ENCODE measurements at regions not wholly inside any gene's neighbourhood (a gene's known extent, or its start where the extent isn't known, plus 50 kb on each side); places are given as distances from the start of the nearest gene placed in this dataset.
A peak's percentile ranks its signal among the peaks of the same experiment; 100 is the strongest.

DNA sequence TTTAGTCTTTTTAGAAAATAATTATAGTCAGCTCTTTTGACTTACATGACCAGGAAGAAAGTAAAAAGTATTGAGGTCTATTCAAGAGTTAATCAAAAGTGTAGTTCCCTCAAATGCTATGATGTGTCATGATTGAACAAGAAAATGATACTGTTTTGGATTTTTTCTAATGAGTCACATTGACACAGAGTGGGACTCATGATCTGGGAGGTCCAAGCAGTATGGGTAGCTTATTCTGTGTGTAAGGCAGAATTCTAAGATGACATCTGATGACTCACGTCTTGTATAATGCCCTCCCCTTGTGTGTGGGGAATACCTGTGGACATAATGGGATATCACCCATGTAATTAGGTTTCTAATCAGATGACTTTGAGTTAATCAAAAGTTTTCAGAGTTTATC, 178.1 kb upstream of the DDHD1 start:
- no peak for DNase-seq
- no peaks in the 10 kb centered on the region for H3K36me3 ChIP-seq

DNA sequence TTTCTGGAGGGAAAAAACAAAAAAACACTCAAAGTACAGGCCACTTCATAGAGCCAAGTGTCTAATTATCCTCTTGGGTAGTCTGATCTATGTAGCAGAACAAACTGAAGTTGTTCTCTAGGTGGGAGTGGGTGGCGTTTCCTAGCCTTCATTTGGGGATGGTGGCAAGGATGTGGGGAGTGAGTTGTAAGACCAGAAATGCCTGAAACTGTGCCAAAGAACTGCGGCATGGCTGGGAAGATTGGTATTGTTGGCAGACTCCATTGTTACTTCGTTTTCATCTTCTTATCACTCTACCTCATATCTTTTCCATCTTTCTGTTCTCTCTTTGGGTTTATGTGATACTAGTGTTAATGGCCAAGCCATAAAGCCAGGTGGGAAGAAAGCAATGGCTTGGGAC, 177.3 kb upstream of the DDHD1 start:
- no peaks in the 10 kb centered on the region for H3K27me3 ChIP-seq (ENCODE audit: low read depth)
- TF ChIP-seq, protein P1, sequence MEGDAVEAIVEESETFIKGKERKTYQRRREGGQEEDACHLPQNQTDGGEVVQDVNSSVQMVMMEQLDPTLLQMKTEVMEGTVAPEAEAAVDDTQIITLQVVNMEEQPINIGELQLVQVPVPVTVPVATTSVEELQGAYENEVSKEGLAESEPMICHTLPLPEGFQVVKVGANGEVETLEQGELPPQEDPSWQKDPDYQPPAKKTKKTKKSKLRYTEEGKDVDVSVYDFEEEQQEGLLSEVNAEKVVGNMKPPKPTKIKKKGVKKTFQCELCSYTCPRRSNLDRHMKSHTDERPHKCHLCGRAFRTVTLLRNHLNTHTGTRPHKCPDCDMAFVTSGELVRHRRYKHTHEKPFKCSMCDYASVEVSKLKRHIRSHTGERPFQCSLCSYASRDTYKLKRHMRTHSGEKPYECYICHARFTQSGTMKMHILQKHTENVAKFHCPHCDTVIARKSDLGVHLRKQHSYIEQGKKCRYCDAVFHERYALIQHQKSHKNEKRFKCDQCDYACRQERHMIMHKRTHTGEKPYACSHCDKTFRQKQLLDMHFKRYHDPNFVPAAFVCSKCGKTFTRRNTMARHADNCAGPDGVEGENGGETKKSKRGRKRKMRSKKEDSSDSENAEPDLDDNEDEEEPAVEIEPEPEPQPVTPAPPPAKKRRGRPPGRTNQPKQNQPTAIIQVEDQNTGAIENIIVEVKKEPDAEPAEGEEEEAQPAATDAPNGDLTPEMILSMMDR (IDR thresholded peaks at IDR 0.05; ENCODE audit: borderline replicate concordance), result no peak
- no peaks in the 10 kb centered on the region for H3K36me3 ChIP-seq
- H3K27ac ChIP-seq (replicated peaks), result no peak overlapping the region
- DNase-seq, result no peak
- intact Hi-C loops (cut with micrococcal nuclease), result no loop called here
- no peak overlapping the region for H3K4me3 ChIP-seq
- no peaks in the 10 kb centered on the region for H3K4me1 ChIP-seq
- no peaks in the 10 kb centered on the region for H3K9me3 ChIP-seq (replicated peaks)

More for the DNA sequence above, 178.1 kb upstream of the DDHD1 start:
- TF ChIP-seq, protein P1 (IDR thresholded peaks at IDR 0.05; ENCODE audit: borderline replicate concordance), result no peak
- no peak overlapping the region for H3K27ac ChIP-seq (replicated peaks)
- intact Hi-C loops (cut with micrococcal nuclease), result no loop called here
- H3K27me3 ChIP-seq (ENCODE audit: low read depth), result no peaks in the 10 kb centered on the region
- H3K4me3 ChIP-seq, result no peak overlapping the region
- no peaks in the 10 kb centered on the region for H3K9me3 ChIP-seq (replicated peaks)
- H3K4me1 ChIP-seq, result no peaks in the 10 kb centered on the region

DNA sequence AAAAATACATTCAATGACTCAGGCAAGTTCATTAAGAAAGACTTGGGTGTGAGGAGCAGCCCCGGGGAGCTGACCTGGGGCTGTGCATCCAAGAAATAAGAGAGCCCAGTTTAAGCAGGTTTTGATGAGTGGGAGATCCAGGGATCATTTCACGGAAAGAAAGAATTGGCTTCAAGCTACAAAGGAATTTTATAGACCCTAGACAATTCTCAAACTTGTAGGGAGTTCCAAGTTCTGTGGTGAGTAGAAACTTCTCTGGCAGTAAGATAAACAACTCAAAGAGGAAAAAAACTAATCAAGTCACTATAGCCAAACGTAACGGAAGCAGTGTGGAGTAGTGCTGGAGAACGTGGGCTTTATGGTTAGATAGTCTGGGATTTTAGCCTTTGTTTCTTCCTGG, 175.7 kb upstream of the DDHD1 start:
- no peaks in the 10 kb centered on the region for H3K27me3 ChIP-seq (ENCODE audit: low read depth)
- intact Hi-C loops (cut with micrococcal nuclease), result no loop called here
- H3K4me1 ChIP-seq, result no peaks in the 10 kb centered on the region
- H3K4me3 ChIP-seq, result no peak overlapping the region
- TF ChIP-seq, protein P1 (IDR thresholded peaks at IDR 0.05; ENCODE audit: borderline replicate concordance), result no peak
- H3K36me3 ChIP-seq, result no peaks in the 10 kb centered on the region
- no peak overlapping the region for H3K27ac ChIP-seq (replicated peaks)
- no peaks in the 10 kb centered on the region for H3K9me3 ChIP-seq (replicated peaks)
- DNase-seq, result no peak

DNA sequence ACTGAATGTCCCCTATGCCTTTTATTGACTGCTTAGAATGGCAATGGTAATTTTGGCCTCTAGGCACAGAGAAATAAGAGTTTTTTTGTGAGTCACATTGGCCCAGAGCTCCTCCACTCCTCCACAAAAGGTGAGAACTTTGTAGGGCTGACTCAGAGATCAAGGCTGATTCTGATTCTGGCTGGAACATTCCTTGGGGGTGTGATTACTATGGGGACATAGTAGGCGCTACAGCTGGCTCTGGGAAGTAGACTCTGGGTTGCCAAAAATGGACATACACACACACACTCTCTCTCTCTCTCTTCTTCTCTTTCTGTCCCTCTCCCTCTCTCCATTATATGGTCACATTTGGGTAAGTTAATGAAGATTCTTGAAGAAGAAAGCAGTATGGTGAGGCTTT, 174.6 kb upstream of the DDHD1 start:
- intact Hi-C loops (cut with micrococcal nuclease), result no loop called here
- Histone ChIP-seq H3K4me3 (no peak overlapping the region), H3K4me1 (no peaks in the 10 kb centered on the region), H3K9me3 (replicated peaks) (no peaks in the 10 kb centered on the region), H3K27me3 (ENCODE audit: low read depth) (no peaks in the 10 kb centered on the region), H3K36me3 (no peaks in the 10 kb centered on the region), H3K27ac (replicated peaks) (peak overlapping the region; percentile 44)
- DNase-seq, result no peak
- TF ChIP-seq, protein P1 (IDR thresholded peaks at IDR 0.05; ENCODE audit: borderline replicate concordance), result no peak

DNA sequence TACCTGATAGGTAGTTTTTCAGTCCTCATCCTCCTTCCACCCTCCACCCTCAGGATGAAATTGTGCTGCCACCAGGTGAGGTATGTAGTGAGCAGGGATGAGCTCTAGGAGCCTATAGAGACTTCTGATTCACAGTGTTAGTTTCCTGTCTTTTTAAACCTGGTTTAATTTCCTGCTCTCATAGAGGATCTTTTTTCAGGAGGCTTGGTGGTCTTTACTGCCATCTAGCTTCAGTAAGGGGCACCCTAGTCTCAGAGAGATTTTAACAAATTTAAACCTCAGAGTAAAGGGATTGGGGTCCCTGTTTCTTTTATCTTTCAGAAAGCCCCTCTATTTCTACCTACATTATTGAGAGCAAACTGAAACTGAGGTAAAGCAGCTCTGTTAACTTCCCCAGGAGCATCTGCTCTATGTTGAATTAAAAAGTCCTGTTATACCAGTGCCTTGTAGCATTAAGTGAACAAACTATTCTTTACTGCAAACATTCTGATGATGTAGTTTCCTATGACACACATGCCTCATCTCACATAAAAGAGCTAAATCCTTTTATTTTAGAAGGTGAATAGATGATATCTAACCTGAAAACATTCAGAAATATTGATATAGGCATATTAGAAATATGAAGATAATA, 172.2 kb upstream of the DDHD1 start:
- intact Hi-C loops (cut with micrococcal nuclease), result no loop called here

More for the DNA sequence above, 172.2 kb upstream of the DDHD1 start:
- TF ChIP-seq, protein P1 (IDR thresholded peaks at IDR 0.05; ENCODE audit: borderline replicate concordance), result peak; percentile 40
- no peaks in the 10 kb centered on the region for H3K9me3 ChIP-seq (replicated peaks)
- H3K27ac ChIP-seq (replicated peaks), result no peak overlapping the region
- no peak overlapping the region for H3K4me3 ChIP-seq
- no peaks in the 10 kb centered on the region for H3K4me1 ChIP-seq
- H3K27me3 ChIP-seq (ENCODE audit: low read depth), result no peaks in the 10 kb centered on the region
- H3K36me3 ChIP-seq, result no peaks in the 10 kb centered on the region
- no peak for DNase-seq

Data from left ventricle myocardium inferior (tissue), 1 donor.